ENCODE measurements at regions not wholly inside any gene's neighbourhood (a gene's known extent, or its start where the extent isn't known, plus 50 kb on each side); places are given as distances from the start of the nearest gene placed in this dataset.
"Not testable (repeated sequence)": the region's sequence is repeated elsewhere in the genome, so short reads cannot be mapped to it uniquely, and the experiment has no call there.

- no peak for DNase-seq
These were observed 161.2 kb upstream of the CHD1 start for GRCh38 chr5:99089822-99090549.

- DNase-seq = no peak
These were observed 159.5 kb upstream of the CHD1 start for GRCh38 chr5:99088309-99088708.

GRCh38 chr5:99083197-99083596, 154.4 kb upstream of the CHD1 start:
- DNase-seq = no peak

- no peak for DNase-seq
These were observed 152.9 kb upstream of the CHD1 start for GRCh38 chr5:99081711-99082110.

GRCh38 chr5:99076723-99077640, 148.2 kb upstream of the CHD1 start:
- no peak for DNase-seq

GRCh38 chr5:99072846-99073245, 144.0 kb upstream of the CHD1 start:
- DNase-seq = no peak

- no peak for DNase-seq
These were observed 142.0 kb upstream of the CHD1 start for GRCh38 chr5:99070822-99071221.

GRCh38 chr5:99070362-99070761, 141.6 kb upstream of the CHD1 start:
- no peak for DNase-seq

GRCh38 chr5:99068944-99069650, 140.3 kb upstream of the CHD1 start:
- DNase-seq = no peak

GRCh38 chr5:99063737-99064136, 134.9 kb upstream of the CHD1 start:
- no peak for DNase-seq

GRCh38 chr5:99061711-99062110, 132.9 kb upstream of the CHD1 start:
- no peak for DNase-seq

- no peak for DNase-seq
These were observed 132.5 kb upstream of the CHD1 start for GRCh38 chr5:99061299-99061698.

GRCh38 chr5:99060306-99061261, 131.8 kb upstream of the CHD1 start:
- peak; percentile 89 for DNase-seq

GRCh38 chr5:99059685-99060084, 130.9 kb upstream of the CHD1 start:
- no peak for DNase-seq

- DNase-seq = no peak
These were observed 129.7 kb upstream of the CHD1 start for GRCh38 chr5:99058466-99058865.

GRCh38 chr5:99054972-99055371, 126.2 kb upstream of the CHD1 start:
- DNase-seq = no peak

GRCh38 chr5:99045871-99046270, 117.1 kb upstream of the CHD1 start:
- no peak for DNase-seq

- not testable (repeated sequence) for DNase-seq
These were observed 114.5 kb upstream of the CHD1 start for GRCh38 chr5:99043257-99043656.

GRCh38 chr5:99037668-99038067, 108.9 kb upstream of the CHD1 start:
- DNase-seq = peak; percentile 22

GRCh38 chr5:99035942-99036341, 107.1 kb upstream of the CHD1 start:
- no peak for DNase-seq

- no peak for DNase-seq
These were observed 105.5 kb upstream of the CHD1 start for GRCh38 chr5:99034336-99034735.

Measured in stimulated activated CD4-positive, alpha-beta T cell treated with anti-CD3 and anti-CD28 coated beads, Interleukin-4, amount 100 ng/mL, for 24 hours (primary cell).